Neuron (in vitro differentiated cells): ENCODE measurements at regions not wholly inside any gene's neighbourhood (a gene's known extent, or its start where the extent isn't known, plus 50 kb on each side); places are given as distances from the start of the nearest gene placed in this dataset.

Experiments
- H2AFZ ChIP-seq: one replicate; pipeline ENCODE4 v1.6.1; 2013; ENCODE audit warnings: low read depth, mild to moderate bottlenecking, inconsistent platforms, low read length, moderate library complexity
- H3K27me3 ChIP-seq: one replicate; pipeline ENCODE4 v1.6.1; 2013; ENCODE audit warnings: low read length; ENCODE audit not compliant: insufficient read depth
- H3K36me3 ChIP-seq: one replicate; pipeline ENCODE4 v1.6.1; 2013; ENCODE audit warnings: low read length; ENCODE audit not compliant: insufficient read depth
- H3K4me1 ChIP-seq: one replicate; pipeline ENCODE4 v1.6.1; 2013; ENCODE audit warnings: low read length; ENCODE audit not compliant: insufficient read depth
- H3K4me3 ChIP-seq: 2 replicates; pipeline ENCODE4 v1.5.1; 2013; ENCODE audit warnings: mild to moderate bottlenecking, low read length, moderate library complexity
- H3K9me3 ChIP-seq: one replicate; pipeline ENCODE4 v1.6.1; 2013; ENCODE audit warnings: low read length

GRCh38 chr20:22389836-22390542 lies 194.4 kb downstream of the FOXA2 start:
- Histone ChIP-seq H2AFZ (no peak overlapping the region), H3K4me3 (no peak overlapping the region), H3K36me3 (no peaks in the 10 kb centered on the region), H3K9me3 (no peaks in the 10 kb centered on the region), H3K4me1 (no peaks in the 10 kb centered on the region), H3K27me3 (no peaks in the 10 kb centered on the region)

DNA sequence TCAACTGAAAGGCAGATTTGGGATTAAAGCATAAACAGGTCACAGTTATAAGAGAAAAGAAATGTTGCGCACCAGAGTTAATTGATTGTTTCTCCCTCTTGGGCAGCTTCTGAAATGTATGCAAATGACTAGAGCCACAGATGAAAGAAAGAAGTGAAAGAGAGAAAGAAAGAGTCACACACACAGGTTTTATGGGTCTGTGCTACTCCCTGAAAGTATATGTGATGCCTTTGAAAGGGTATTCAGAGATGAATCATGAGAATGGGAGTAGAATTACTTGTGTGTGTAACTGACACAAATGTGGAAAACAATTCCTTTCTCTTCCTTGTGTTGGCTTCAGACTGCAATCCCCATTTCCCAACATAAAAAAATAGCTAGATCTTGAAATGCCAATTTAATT lies 196.9 kb downstream of the FOXA2 start:
- H3K36me3 ChIP-seq: no peaks in the 10 kb centered on the region

DNA sequence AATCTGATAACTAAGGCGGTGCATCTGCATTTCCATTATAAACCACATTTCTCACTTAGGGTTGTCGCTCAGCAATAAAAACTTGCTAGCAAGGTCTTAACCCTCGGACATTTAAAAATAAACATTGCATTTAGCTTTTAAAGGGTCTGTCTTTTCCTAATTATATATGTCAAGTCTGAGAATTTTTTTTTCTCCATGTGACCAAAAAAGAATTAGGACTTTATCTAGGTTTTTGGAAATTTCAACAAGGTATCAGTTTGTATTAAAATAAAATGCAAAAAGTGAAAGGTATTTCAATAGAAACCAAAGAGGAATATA lies 198.1 kb downstream of the FOXA2 start:
- H3K4me1 ChIP-seq: no peaks in the 10 kb centered on the region
- H3K36me3 ChIP-seq: no peaks in the 10 kb centered on the region
- no peaks in the 10 kb centered on the region for H3K9me3 ChIP-seq
- no peak overlapping the region for H3K4me3 ChIP-seq
- no peaks in the 10 kb centered on the region for H3K27me3 ChIP-seq
- no peak overlapping the region for H2AFZ ChIP-seq

More for the DNA sequence above, 196.9 kb downstream of the FOXA2 start:
- Histone ChIP-seq H3K4me3 (no peak overlapping the region), H3K4me1 (no peaks in the 10 kb centered on the region), H3K9me3 (no peaks in the 10 kb centered on the region), H2AFZ (no peak overlapping the region), H3K27me3 (no peaks in the 10 kb centered on the region)

- Histone ChIP-seq H3K4me3 (no peak overlapping the region), H3K27me3 (no peaks in the 10 kb centered on the region), H3K9me3 (no peaks in the 10 kb centered on the region), H2AFZ (no peak overlapping the region), H3K36me3 (no peaks in the 10 kb centered on the region), H3K4me1 (no peaks in the 10 kb centered on the region)
Observed at GRCh38 chr20:22385602-22386305, 198.6 kb downstream of the FOXA2 start.

DNA sequence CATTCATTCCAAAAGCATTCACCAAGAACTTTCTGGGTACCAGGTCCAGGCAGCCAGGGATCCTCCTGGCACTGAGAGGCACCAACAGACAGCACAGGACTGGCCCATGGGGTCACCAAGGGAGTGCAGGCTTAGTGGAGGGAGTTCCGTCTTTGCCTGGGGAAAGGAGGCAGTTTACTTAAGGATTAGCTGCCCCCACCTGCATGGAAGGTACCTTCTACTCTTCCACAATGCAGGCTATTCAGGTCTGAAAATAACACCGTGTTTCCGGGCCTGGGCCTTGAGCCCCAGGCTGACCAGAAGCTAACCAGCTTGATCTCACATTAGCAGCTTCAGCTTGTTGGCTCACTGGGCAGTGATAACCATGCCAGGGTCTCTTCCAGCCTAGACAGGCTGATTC lies 199.4 kb downstream of the FOXA2 start:
- Histone ChIP-seq H3K4me3 (no peak overlapping the region), H3K9me3 (no peaks in the 10 kb centered on the region), H3K27me3 (no peaks in the 10 kb centered on the region), H3K36me3 (no peaks in the 10 kb centered on the region), H2AFZ (no peak overlapping the region), H3K4me1 (no peaks in the 10 kb centered on the region)

DNA sequence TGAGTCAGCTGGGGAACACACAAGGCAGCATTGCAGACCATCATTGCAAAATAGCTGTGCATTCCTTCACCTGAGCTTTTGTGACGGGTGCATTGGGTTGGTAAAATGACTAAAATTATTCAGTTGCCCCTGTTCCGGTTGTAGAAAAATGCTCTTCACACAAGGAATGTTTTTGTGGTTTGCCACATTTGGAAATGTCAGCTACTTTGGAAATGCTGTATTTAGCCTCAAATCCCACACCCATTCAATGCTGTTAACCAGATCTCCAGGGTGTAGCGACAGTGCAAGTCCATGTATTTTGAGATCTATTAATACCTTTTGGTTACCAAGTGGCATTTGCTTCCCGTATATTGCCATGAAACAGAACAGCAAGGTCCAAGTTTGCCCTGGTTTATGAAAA lies 201.2 kb downstream of the FOXA2 start:
- H3K4me3 ChIP-seq: no peak overlapping the region
- no peaks in the 10 kb centered on the region for H3K9me3 ChIP-seq
- no peaks in the 10 kb centered on the region for H3K4me1 ChIP-seq
- H2AFZ ChIP-seq: no peak overlapping the region
- H3K27me3 ChIP-seq: no peaks in the 10 kb centered on the region
- no peaks in the 10 kb centered on the region for H3K36me3 ChIP-seq

DNA sequence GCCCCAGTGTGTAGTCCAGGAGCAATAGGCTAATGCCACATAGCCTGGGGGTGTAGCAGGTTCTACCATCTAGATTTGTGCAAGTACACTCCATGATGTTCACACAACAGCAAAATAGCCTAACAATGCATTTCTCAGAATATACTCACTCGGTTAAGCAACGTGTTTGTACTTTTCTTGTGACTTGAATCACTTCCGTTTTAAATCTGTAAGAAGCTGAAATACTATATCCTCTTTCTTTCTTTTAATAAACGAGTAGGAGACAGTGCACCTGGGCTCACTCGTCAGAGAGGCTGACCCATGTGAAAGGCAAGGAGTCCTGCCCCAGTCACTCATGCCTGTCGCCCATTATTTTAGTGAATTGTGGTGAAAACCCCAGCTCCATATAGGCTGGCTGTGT lies 201.6 kb downstream of the FOXA2 start:
- no peaks in the 10 kb centered on the region for H3K4me1 ChIP-seq
- H3K9me3 ChIP-seq: no peaks in the 10 kb centered on the region

DNA sequence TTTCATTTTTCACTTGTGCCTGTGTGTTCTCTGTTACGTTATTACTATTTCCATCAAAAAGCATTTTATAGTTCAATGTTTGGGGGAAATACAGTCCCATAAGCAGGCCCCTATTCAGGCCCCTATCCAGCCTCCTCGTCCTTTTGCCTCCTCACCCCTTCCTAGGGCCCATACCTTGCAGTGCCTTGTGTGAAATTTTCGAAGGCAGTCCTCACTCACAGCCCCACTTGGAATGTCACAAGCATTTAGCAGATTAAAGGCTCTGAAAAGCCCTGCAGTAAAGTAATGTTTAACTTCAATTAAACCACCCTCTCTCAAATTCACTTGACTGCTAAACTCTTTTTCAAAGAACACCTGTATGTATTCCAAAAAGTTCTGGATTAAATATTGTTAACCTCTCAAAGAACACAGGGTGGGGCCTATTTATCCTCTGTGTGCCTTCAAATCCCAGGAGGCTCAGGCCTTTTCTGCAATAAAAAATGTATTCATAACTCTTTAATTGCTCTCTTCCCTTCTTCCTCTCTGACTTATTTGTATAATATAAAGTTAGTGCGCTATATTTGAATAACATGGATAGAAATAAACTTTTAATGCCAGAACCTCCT lies 202.5 kb downstream of the FOXA2 start:
- H3K4me3 ChIP-seq: no peak overlapping the region
- H3K9me3 ChIP-seq: no peaks in the 10 kb centered on the region
- H2AFZ ChIP-seq: no peak overlapping the region
- no peaks in the 10 kb centered on the region for H3K27me3 ChIP-seq
- no peaks in the 10 kb centered on the region for H3K4me1 ChIP-seq
- H3K36me3 ChIP-seq: no peaks in the 10 kb centered on the region

More for the DNA sequence above, 201.6 kb downstream of the FOXA2 start:
- Histone ChIP-seq H2AFZ (no peak overlapping the region), H3K27me3 (no peaks in the 10 kb centered on the region), H3K36me3 (no peaks in the 10 kb centered on the region), H3K4me3 (no peak overlapping the region)

DNA sequence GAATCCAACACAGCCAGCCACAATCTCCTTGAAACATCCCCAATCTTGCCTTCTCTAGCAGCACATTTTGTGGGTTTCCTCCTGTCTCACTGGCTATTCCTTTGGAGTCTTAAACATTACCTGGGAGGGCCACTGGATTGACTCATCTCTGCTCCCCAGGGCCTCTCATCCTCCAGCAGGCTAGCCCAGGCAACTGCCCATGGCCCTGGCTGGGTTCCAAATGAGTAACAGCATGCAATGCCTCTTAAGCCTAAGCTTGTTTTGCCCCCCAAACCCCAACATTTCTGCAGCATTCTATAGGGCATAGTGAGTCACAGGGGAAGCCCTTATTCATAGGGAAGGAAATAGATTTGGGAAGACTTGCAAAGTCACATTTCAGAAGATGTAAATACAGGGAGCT lies 204.9 kb downstream of the FOXA2 start:
- H3K4me1 ChIP-seq: no peaks in the 10 kb centered on the region

DNA sequence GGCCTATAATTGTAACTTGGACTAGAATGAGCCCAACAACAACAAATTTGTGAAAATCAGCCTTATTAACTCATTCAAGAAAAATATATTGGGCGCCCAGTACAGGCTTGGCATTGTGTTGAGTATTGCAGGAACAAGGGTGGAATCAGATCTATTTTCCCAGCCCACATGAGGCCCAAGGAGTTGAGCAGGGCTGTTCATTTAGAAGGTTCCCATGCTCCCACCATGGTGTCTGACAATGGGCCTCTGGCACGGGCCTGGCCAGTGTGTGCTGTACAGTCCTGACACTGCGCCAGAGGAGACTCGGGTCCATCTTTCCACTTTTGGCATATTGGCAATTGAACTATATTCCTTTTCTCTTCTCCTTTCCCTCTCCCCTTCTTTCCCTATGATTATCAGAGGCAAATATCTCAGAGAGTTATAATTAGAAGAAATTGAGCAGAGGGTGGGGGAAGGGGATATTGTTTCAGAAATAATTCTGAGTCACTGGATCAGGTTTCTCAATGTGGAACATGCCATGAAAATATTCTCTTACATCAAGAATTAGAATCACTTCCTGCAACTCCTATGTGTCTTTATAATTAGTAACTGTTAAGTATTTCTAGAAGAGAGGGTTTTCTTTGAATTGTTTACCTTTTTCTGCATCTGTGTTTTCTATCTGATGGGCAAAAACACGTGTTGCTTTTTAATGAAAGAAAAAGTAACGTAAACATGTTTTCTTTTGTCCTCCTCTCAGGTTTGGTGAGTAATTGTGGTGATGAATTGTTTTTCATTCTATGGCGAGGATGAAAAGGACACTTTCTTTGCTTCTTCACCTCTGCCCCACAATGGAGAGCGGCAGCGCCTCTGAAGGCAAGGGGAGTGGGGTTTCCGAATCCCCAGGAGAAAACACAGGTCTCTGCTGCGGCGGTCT lies 209.4 kb downstream of the FOXA2 start:
- Histone ChIP-seq H3K27me3 (no peaks in the 10 kb centered on the region), H3K4me3 (no peak overlapping the region), H3K9me3 (no peaks in the 10 kb centered on the region), H3K4me1 (no peaks in the 10 kb centered on the region), H2AFZ (no peak overlapping the region), H3K36me3 (no peaks in the 10 kb centered on the region)

More for the DNA sequence above, 204.9 kb downstream of the FOXA2 start:
- Histone ChIP-seq H2AFZ (no peak overlapping the region), H3K27me3 (no peaks in the 10 kb centered on the region), H3K36me3 (no peaks in the 10 kb centered on the region), H3K4me3 (no peak overlapping the region), H3K9me3 (no peaks in the 10 kb centered on the region)

DNA sequence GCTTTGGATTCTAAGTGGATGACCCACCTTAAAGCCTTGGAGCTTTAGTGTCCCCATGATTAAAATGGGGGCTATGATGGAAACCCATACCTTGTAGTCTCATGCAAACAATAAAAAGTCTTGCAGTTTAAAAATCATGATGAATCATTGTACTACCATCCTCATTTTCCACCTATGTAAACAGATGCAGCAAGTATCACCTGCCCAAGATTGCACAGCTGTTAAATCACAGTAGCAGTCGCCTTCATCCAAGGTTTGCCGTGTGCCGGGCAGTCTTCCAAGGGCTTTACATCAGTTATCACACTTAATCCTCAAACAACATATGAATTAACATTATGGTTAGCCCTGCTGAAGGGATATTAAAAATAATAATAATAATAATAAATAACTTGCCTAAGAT lies 210.3 kb downstream of the FOXA2 start:
- Histone ChIP-seq H3K36me3 (no peaks in the 10 kb centered on the region), H3K4me1 (no peaks in the 10 kb centered on the region), H2AFZ (no peak overlapping the region), H3K4me3 (no peak overlapping the region), H3K9me3 (no peaks in the 10 kb centered on the region), H3K27me3 (no peaks in the 10 kb centered on the region)

DNA sequence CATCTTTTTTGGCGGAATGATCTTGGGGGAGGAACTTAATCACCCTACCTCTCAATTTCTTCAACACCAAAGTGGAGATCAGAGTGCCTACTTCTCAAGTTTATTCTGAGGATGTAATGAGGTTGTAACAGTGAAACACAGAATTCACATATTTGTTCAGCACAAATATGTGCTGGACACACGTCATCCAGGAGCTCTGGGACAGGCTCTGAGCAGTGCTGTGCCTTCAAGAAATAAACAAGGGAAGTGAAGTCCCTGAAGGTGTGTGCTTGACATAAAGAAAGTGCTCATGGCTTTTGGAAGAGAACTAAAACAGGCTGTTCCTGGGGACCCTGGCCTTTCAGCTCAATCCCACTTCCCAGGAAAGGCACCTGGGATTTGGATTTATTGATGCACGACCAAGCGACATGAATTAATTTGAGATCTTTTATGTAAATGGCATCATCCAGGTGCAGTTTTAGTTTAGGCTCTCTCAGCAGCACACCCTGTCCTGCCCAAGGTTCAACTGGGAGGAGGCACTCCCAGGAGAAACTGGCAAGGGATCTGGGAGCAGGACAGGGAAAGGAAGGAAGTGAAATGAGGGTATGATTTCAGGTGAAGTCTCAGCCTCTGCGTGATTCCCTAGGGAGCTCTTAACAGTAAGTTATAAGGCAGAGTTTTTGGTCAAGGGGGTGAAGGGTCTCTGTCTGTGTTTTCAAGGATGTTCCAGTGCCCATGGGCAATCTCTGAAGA lies 211.0 kb downstream of the FOXA2 start:
- no peaks in the 10 kb centered on the region for H3K9me3 ChIP-seq
- H3K36me3 ChIP-seq: no peaks in the 10 kb centered on the region
- no peaks in the 10 kb centered on the region for H3K27me3 ChIP-seq
- H3K4me1 ChIP-seq: no peaks in the 10 kb centered on the region
- no peak overlapping the region for H2AFZ ChIP-seq
- H3K4me3 ChIP-seq: no peak overlapping the region
